Immature natural killer cell (primary cell): ENCODE measurements at regions not wholly inside any gene's neighbourhood (a gene's known extent, or its start where the extent isn't known, plus 50 kb on each side); places are given as distances from the start of the nearest gene placed in this dataset.

Experiments
- DNase-seq, 3 donors: peaks; one replicate each; pipeline ENCODE4 v3.0.0; 2022; ENCODE audit warnings: mixed read lengths in 1 of 3
- H3K27ac Mint-ChIP-seq, 6 donors: one replicate each; pipeline ENCODE4 v1.8.0; 2020; ENCODE audit warnings: mixed read lengths in 6 of 6, mild to moderate bottlenecking in 5 of 6, inconsistent platforms in 4 of 6, moderate library complexity in 3 of 6
- H3K27me3 Mint-ChIP-seq, 3 donors: one replicate each; pipeline ENCODE4 v1.8.0; 2020 to 2021; ENCODE audit warnings: low read depth in 3 of 3, mild to moderate bottlenecking in 3 of 3, mixed read lengths in 3 of 3, moderate library complexity in 3 of 3, inconsistent platforms in 1 of 3
- H3K36me3 Mint-ChIP-seq, 3 donors: one replicate each; pipeline ENCODE4 v1.8.0; 2020; ENCODE audit warnings: mixed read lengths in 3 of 3, inconsistent platforms in 2 of 3, mild to moderate bottlenecking in 2 of 3
- H3K4me1 Mint-ChIP-seq, 2 donors: one replicate each; pipeline ENCODE4 v1.8.0; 2020; ENCODE audit warnings: inconsistent platforms in 2 of 2, mild to moderate bottlenecking in 2 of 2, mixed read lengths in 2 of 2, moderate library complexity in 1 of 2
- H3K4me3 Mint-ChIP-seq, 5 donors: one replicate each; pipeline ENCODE4 v1.8.0; 2020; ENCODE audit warnings: mild to moderate bottlenecking in 5 of 5, mixed read lengths in 5 of 5, inconsistent platforms in 3 of 5, moderate library complexity in 3 of 5
- H3K9me3 Mint-ChIP-seq, 6 donors: one replicate each; pipeline ENCODE4 v1.8.0; 2020; ENCODE audit warnings: mild to moderate bottlenecking in 6 of 6, mixed read lengths in 6 of 6, inconsistent platforms in 4 of 6, moderate library complexity in 3 of 6

- DNase-seq, result no peak
- no peaks in the 10 kb centered on the region for H3K36me3 Mint-ChIP-seq
- H3K4me3 Mint-ChIP-seq, result no peak overlapping the region
- H3K27me3 Mint-ChIP-seq, result peaks cover 0 to 2% (median 2%) of the 10 kb centered on the region in 3 donors
- H3K27ac Mint-ChIP-seq, result no peak overlapping the region
- H3K9me3 Mint-ChIP-seq, result peaks cover 3 to 14% (median 5%) of the 10 kb centered on the region in 6 donors
- H3K4me1 Mint-ChIP-seq, result no peaks in the 10 kb centered on the region
Observed at GRCh38 chr6:140414966-140415620, 1040.6 kb upstream of the CITED2 start.

GRCh38 chr6:140403020-140403419 lies 1028.6 kb upstream of the CITED2 start:
- Mint-ChIP-seq H3K9me3 (peaks cover 0 to 19% (median 4%) of the 10 kb centered on the region in 6 donors), H3K4me1 (no peaks in the 10 kb centered on the region), H3K4me3 (no peak overlapping the region), H3K27ac (no peak overlapping the region), H3K36me3 (no peaks in the 10 kb centered on the region), H3K27me3 (peaks cover 0 to 3% (median 0%) of the 10 kb centered on the region in 3 donors)
- DNase-seq, result no peak

- H3K36me3 Mint-ChIP-seq, result no peaks in the 10 kb centered on the region
Observed at GRCh38 chr6:140401761-140402160, 1027.3 kb upstream of the CITED2 start.

GRCh38 chr6:140398076-140398475 lies 1023.6 kb upstream of the CITED2 start:
- DNase-seq, result no peak

More at GRCh38 chr6:140401761-140402160, 1027.3 kb upstream of the CITED2 start:
- H3K27ac Mint-ChIP-seq, result no peak overlapping the region
- H3K4me1 Mint-ChIP-seq, result no peaks in the 10 kb centered on the region
- peaks cover 0 to 3% (median 0%) of the 10 kb centered on the region in 3 donors for H3K27me3 Mint-ChIP-seq
- no peak for DNase-seq
- no peak overlapping the region for H3K4me3 Mint-ChIP-seq
- H3K9me3 Mint-ChIP-seq, result peaks cover 0 to 9% (median 3%) of the 10 kb centered on the region in 6 donors

DNA sequence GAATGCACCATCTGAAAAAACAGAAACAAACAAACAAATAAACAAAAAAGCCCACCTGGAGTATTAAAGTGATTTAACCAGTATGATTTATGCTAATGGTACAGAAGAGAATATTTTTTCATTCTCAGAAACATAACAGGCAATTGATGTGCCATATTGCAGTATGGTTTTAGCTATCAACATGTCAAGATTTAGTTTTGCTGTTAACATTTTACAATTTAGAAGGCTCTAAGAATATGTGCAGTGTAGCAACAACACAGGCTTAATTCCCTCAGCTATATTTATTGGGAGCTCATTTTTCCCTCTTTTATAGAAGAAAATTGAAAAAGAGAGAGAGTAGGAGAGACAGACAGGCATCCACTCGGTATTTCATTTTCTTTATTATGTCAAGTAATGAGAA lies 1022.7 kb upstream of the CITED2 start:
- no peak for DNase-seq
- no peak overlapping the region for H3K4me3 Mint-ChIP-seq
- peaks cover 0 to 3% (median 0%) of the 10 kb centered on the region in 3 donors for H3K27me3 Mint-ChIP-seq
- H3K9me3 Mint-ChIP-seq, result peaks cover 0 to 8% (median 0%) of the 10 kb centered on the region in 6 donors
- no peaks in the 10 kb centered on the region for H3K36me3 Mint-ChIP-seq
- no peak overlapping the region for H3K27ac Mint-ChIP-seq
- H3K4me1 Mint-ChIP-seq, result no peaks in the 10 kb centered on the region

More at GRCh38 chr6:140398076-140398475, 1023.6 kb upstream of the CITED2 start:
- no peak overlapping the region for H3K4me3 Mint-ChIP-seq
- H3K36me3 Mint-ChIP-seq, result no peaks in the 10 kb centered on the region
- peaks cover 0 to 3% (median 0%) of the 10 kb centered on the region in 3 donors for H3K27me3 Mint-ChIP-seq
- no peak overlapping the region for H3K27ac Mint-ChIP-seq
- H3K4me1 Mint-ChIP-seq, result no peaks in the 10 kb centered on the region
- H3K9me3 Mint-ChIP-seq, result peaks cover 0 to 6% (median 0%) of the 10 kb centered on the region in 6 donors

- no peak overlapping the region for H3K4me3 Mint-ChIP-seq
- DNase-seq, result no peak
- H3K27me3 Mint-ChIP-seq, result no peaks in the 10 kb centered on the region
- H3K9me3 Mint-ChIP-seq, result peaks cover 0 to 5% (median 0%) of the 10 kb centered on the region in 6 donors
- H3K4me1 Mint-ChIP-seq, result no peaks in the 10 kb centered on the region
- H3K27ac Mint-ChIP-seq, result no peak overlapping the region
- H3K36me3 Mint-ChIP-seq, result no peaks in the 10 kb centered on the region
Observed at GRCh38 chr6:140393665-140394540, 1019.5 kb upstream of the CITED2 start.

- DNase-seq, result no peak
- H3K9me3 Mint-ChIP-seq, result peaks cover 0 to 28% (median 0%) of the 10 kb centered on the region in 6 donors
- no peak overlapping the region for H3K27ac Mint-ChIP-seq
- no peak overlapping the region for H3K4me3 Mint-ChIP-seq
- no peaks in the 10 kb centered on the region for H3K4me1 Mint-ChIP-seq
- H3K36me3 Mint-ChIP-seq, result peaks cover 0 to 4% (median 0%) of the 10 kb centered on the region in 3 donors
- no peaks in the 10 kb centered on the region for H3K27me3 Mint-ChIP-seq
Observed at GRCh38 chr6:140388815-140389214, 1014.4 kb upstream of the CITED2 start.

DNA sequence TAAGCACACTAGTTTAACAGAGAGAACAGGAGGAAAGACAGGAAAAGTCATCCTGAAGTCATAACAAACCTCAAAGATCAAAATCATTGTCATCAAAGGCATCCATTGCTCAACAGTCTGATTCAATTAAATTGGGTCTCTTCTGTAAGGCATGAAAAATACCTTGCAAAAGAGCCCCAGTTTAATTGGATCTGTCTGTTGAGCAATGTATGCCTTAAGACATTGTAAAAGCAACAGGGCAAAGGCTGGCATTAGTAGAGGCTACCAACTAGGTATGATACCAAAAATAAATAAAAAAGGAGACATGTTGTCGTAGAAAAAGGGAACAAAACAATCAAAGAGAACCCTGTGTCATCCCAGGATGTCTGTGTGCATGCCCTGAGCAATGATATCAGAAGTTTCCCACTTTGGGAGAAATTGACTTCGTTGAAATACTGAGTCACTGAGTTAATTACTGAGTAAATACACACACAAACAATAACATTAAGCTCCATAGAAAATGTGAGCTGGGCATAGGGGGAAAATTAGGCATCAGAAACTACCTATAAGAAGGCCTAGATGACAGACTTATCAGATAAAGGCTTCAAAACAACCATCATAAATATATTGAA lies 1013.8 kb upstream of the CITED2 start:
- H3K27ac Mint-ChIP-seq, result no peak overlapping the region
- H3K4me3 Mint-ChIP-seq, result no peak overlapping the region
- peaks cover 0 to 4% (median 0%) of the 10 kb centered on the region in 3 donors for H3K36me3 Mint-ChIP-seq
- DNase-seq, result no peak
- H3K9me3 Mint-ChIP-seq, result peaks cover 0 to 28% (median 0%) of the 10 kb centered on the region in 6 donors
- H3K27me3 Mint-ChIP-seq, result no peaks in the 10 kb centered on the region
- H3K4me1 Mint-ChIP-seq, result no peaks in the 10 kb centered on the region

- no peak overlapping the region for H3K27ac Mint-ChIP-seq
- no peak for DNase-seq
- peaks cover 0 to 4% (median 0%) of the 10 kb centered on the region in 3 donors for H3K36me3 Mint-ChIP-seq
- peaks cover 0 to 28% (median 0%) of the 10 kb centered on the region in 6 donors for H3K9me3 Mint-ChIP-seq
- H3K4me1 Mint-ChIP-seq, result no peaks in the 10 kb centered on the region
- H3K4me3 Mint-ChIP-seq, result no peak overlapping the region
- no peaks in the 10 kb centered on the region for H3K27me3 Mint-ChIP-seq
Observed at GRCh38 chr6:140385679-140386078, 1011.2 kb upstream of the CITED2 start.

GRCh38 chr6:140382355-140382754 lies 1007.9 kb upstream of the CITED2 start:
- H3K27ac Mint-ChIP-seq, result no peak overlapping the region
- peaks cover 0 to 4% (median 0%) of the 10 kb centered on the region in 3 donors for H3K36me3 Mint-ChIP-seq
- no peak for DNase-seq
- peaks cover 0 to 16% (median 0%) of the 10 kb centered on the region in 6 donors for H3K9me3 Mint-ChIP-seq
- H3K27me3 Mint-ChIP-seq, result no peaks in the 10 kb centered on the region
- H3K4me1 Mint-ChIP-seq, result no peaks in the 10 kb centered on the region
- H3K4me3 Mint-ChIP-seq, result no peak overlapping the region

- peaks cover 0 to 9% (median under 1%) of the 10 kb centered on the region in 6 donors for H3K9me3 Mint-ChIP-seq
- H3K27me3 Mint-ChIP-seq, result no peaks in the 10 kb centered on the region
- H3K36me3 Mint-ChIP-seq, result peaks cover 0 to 4% (median 0%) of the 10 kb centered on the region in 3 donors
- no peaks in the 10 kb centered on the region for H3K4me1 Mint-ChIP-seq
- DNase-seq, result no peak
- H3K27ac Mint-ChIP-seq, result no peak overlapping the region
- no peak overlapping the region for H3K4me3 Mint-ChIP-seq
Observed at GRCh38 chr6:140380427-140381218, 1006.2 kb upstream of the CITED2 start.

DNA sequence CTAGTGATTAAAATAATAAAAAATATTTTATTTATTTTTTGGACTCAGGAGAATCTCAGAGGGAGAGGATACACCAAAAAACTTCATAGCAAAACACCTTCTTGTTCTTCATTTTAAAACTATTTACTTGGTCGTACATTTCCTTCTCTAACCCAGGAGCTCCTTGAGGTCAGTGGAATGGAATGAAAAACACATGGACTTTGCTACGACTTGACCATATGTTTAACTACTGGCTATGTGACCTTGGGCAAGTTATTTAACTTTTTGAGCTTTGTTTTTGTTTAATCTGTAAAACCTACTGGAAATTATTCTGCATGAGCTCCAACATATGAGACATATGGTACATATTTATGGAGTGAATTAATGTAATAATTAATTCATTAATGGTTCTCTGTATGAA lies 1005.5 kb upstream of the CITED2 start:
- Mint-ChIP-seq H3K36me3 (peaks cover 0 to 4% (median 0%) of the 10 kb centered on the region in 3 donors), H3K9me3 (peaks cover 0 to 7% (median under 1%) of the 10 kb centered on the region in 6 donors), H3K4me1 (no peaks in the 10 kb centered on the region), H3K27me3 (no peaks in the 10 kb centered on the region), H3K27ac (no peak overlapping the region), H3K4me3 (no peak overlapping the region)
- DNase-seq, result no peak

- no peaks in the 10 kb centered on the region for H3K4me1 Mint-ChIP-seq
- H3K36me3 Mint-ChIP-seq, result no peaks in the 10 kb centered on the region
- H3K9me3 Mint-ChIP-seq, result peaks cover 0 to 6% (median under 1%) of the 10 kb centered on the region in 6 donors
- H3K27ac Mint-ChIP-seq, result no peak overlapping the region
- no peaks in the 10 kb centered on the region for H3K27me3 Mint-ChIP-seq
- no peak overlapping the region for H3K4me3 Mint-ChIP-seq
- DNase-seq, result no peak
Observed at GRCh38 chr6:140376209-140376608, 1001.8 kb upstream of the CITED2 start.
